Lower leg skin (tissue), 3 donors: ENCODE measurements at regions not wholly inside any gene's neighbourhood (a gene's known extent, or its start where the extent isn't known, plus 50 kb on each side); places are given as distances from the start of the nearest gene placed in this dataset.

ENCODE experiments used
- POLR2A ChIP-seq, 2 donors: fragments of 450-650 bp; IDR thresholded peaks; one replicate each; pipeline ENCODE4 v1.6.1; 2016 to 2017; ENCODE audit warnings: antibody characterized with exemption in 2 of 2, mild to moderate bottlenecking in 1 of 2, moderate library complexity in 1 of 2
- TF ChIP-seq, protein P1 (sequence below), 3 donors: fragments of 450-650 bp; IDR thresholded peaks; one replicate each; pipeline ENCODE4 v1.5.1; 2016; ENCODE audit warnings: antibody characterized with exemption in 3 of 3, mild to moderate bottlenecking in 3 of 3, moderate library complexity in 2 of 3

- TF ChIP-seq, protein P1, sequence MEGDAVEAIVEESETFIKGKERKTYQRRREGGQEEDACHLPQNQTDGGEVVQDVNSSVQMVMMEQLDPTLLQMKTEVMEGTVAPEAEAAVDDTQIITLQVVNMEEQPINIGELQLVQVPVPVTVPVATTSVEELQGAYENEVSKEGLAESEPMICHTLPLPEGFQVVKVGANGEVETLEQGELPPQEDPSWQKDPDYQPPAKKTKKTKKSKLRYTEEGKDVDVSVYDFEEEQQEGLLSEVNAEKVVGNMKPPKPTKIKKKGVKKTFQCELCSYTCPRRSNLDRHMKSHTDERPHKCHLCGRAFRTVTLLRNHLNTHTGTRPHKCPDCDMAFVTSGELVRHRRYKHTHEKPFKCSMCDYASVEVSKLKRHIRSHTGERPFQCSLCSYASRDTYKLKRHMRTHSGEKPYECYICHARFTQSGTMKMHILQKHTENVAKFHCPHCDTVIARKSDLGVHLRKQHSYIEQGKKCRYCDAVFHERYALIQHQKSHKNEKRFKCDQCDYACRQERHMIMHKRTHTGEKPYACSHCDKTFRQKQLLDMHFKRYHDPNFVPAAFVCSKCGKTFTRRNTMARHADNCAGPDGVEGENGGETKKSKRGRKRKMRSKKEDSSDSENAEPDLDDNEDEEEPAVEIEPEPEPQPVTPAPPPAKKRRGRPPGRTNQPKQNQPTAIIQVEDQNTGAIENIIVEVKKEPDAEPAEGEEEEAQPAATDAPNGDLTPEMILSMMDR (IDR thresholded peaks at IDR 0.05), result no peak
- TF ChIP-seq POLR2A (IDR thresholded peaks at IDR 0.05), result no peak
Measured at GRCh38 chr2:136327162-136327852, 209.4 kb upstream of the CXCR4 start.
